ENCODE measurements at regions not wholly inside any gene's neighbourhood (a gene's known extent, or its start where the extent isn't known, plus 50 kb on each side); places are given as distances from the start of the nearest gene placed in this dataset.

- ATAC-seq (no peak), DNase-seq (ENCODE audit: low spot score) (no peak)
- Mint-ChIP-seq H3K27me3 (ENCODE audit: insufficient read depth, low read depth, poor library complexity) (peaks cover 5% of the 10 kb centered on the region), H3K4me1 (peaks cover 34% of the 10 kb centered on the region), H3K9me3 (peaks cover 8% of the 10 kb centered on the region; the same call in 2 of the 3 replicates), H3K27ac (no peak overlapping the region), H3K36me3 (ENCODE audit: low read depth) (0 out of 3 replicates have a peak, but pooled peaks cover 4% of the 10 kb centered on the region), H3K4me3 (no peak overlapping the region)
- Histone ChIP-seq H3K27ac (ENCODE audit: low read depth) (no peak overlapping the region), H3K4me2 (no peak overlapping the region), H3K9me2 (ENCODE audit: insufficient read depth) (no peaks in the 10 kb centered on the region), H2AFZ (0 out of 2 replicates have a peak overlapping the region, but pooled peaks have one; percentile 10), H4K20me1 (replicated peaks; ENCODE audit: insufficient read depth) (no peaks in the 10 kb centered on the region), H3F3A (replicated peaks; ENCODE audit: low read depth) (no peaks in the 10 kb centered on the region), H3K79me2 (replicated peaks; ENCODE audit: insufficient read depth) (no peaks in the 10 kb centered on the region), H3K4me3 (no peak overlapping the region), H3K36me3 (ENCODE audit: insufficient read depth) (no peaks in the 10 kb centered on the region), H3K27me3 (ENCODE audit: insufficient read depth) (no peaks in the 10 kb centered on the region), H3K4me1 (ENCODE audit: insufficient read depth) (peaks cover 23% of the 10 kb centered on the region)
- TF ChIP-seq EZH2phosphoT487 (IDR thresholded peaks at IDR 0.05; ENCODE audit: unreplicated experiment) (no peak), JUNB (IDR thresholded peaks at IDR 0.05; ENCODE audit: unreplicated experiment) (no peak), CTCF (conservative IDR thresholded peaks at IDR 0.05; ENCODE audit: low read depth in 2 of 2) (no peak), ZNF462 (CRISPR knock-in tag; IDR thresholded peaks at IDR 0.05) (no peak), REST (IDR thresholded peaks at IDR 0.05; ENCODE audit: unreplicated experiment) (no peak), ZNF331 (CRISPR knock-in tag; IDR thresholded peaks at IDR 0.05; ENCODE audit: low read depth) (no peak), NANOG (IDR thresholded peaks at IDR 0.05; ENCODE audit: borderline replicate concordance) (no peak), ZNF114 (CRISPR knock-in tag; IDR thresholded peaks at IDR 0.05) (no peak), POLR2AphosphoS5 (IDR thresholded peaks at IDR 0.05; ENCODE audit: low read depth) (no peak), STAT1 (IDR thresholded peaks at IDR 0.05; ENCODE audit: unreplicated experiment) (no peak), CREB1 (CRISPR knock-in tag; IDR thresholded peaks at IDR 0.05; ENCODE audit: low read depth) (no peak), EZH2 (IDR thresholded peaks at IDR 0.05; ENCODE audit: low read depth, unreplicated experiment) (no peak)
- TF ChIP-seq, protein P1, sequence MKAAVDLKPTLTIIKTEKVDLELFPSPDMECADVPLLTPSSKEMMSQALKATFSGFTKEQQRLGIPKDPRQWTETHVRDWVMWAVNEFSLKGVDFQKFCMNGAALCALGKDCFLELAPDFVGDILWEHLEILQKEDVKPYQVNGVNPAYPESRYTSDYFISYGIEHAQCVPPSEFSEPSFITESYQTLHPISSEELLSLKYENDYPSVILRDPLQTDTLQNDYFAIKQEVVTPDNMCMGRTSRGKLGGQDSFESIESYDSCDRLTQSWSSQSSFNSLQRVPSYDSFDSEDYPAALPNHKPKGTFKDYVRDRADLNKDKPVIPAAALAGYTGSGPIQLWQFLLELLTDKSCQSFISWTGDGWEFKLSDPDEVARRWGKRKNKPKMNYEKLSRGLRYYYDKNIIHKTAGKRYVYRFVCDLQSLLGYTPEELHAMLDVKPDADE (IDR thresholded peaks at IDR 0.05), result no peak
Measured at GRCh38 chr12:107393043-107393717, 292.4 kb upstream of the PWP1 start.

Data from GM23338 (cell line).